EH (cell line): ENCODE measurements at regions not wholly inside any gene's neighbourhood (a gene's known extent, or its start where the extent isn't known, plus 50 kb on each side); places are given as distances from the start of the nearest gene placed in this dataset.

Experiments used
- DNase-seq: peaks from one replicate; pipeline ENCODE4 v3.0.0-alpha.2; 2015; ENCODE audit warnings: low read depth

- no peak for DNase-seq
These were observed 900.0 kb downstream of the JRKL start for GRCh38 chr11:97289823-97290222.

DNA sequence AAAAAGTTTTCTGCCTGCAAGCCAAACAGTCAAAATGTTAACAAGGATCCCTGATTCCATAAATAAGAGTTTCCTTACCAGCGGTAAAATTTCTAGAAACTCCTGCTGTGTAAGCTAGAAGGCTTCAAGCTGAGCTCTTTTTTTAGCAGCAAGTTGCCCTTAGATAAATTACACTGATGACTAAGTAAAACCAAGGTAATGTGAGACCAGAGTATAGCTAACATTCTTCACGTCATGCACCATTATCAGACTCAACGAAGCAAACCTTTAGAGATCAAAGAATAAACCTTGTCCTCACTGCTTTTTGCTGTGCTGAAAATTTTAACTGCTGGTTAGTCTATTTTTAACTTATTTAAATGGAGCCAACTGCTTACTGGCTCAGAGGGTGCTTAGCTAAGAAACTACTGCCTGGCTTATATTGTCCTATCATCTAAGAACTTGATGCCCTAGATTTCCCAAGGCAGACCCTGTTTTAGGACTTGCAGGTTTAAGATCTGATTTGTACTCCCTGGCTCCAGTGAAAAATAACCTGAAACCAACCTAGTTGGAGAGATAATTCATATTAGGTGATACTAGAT is 900.7 kb downstream of the JRKL start:
- DNase-seq = no peak

GRCh38 chr11:97296301-97296700 is 906.5 kb downstream of the JRKL start:
- DNase-seq = no peak

GRCh38 chr11:97309291-97309690 is 919.5 kb downstream of the JRKL start:
- no peak for DNase-seq

DNA sequence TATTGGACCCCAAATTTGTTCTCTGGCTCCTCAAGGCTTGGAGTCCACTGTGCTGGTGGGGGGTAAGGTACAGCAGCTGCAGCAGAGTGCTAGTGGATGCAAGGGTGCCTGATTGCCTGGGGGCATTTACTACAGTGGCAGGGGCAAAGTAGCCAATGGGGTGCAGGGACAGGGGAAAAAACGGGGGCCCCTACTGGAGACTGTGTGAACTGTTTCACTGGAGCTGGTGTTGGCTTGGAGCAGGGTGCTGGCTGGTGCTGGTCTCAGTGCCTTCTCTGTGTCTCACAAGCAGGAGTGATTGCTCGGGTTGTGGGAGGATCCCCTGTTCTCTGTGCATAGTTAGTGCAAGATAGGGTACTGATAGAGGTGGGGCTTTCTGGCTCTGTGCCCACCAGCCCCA is 935.9 kb downstream of the JRKL start:
- no peak for DNase-seq

DNA sequence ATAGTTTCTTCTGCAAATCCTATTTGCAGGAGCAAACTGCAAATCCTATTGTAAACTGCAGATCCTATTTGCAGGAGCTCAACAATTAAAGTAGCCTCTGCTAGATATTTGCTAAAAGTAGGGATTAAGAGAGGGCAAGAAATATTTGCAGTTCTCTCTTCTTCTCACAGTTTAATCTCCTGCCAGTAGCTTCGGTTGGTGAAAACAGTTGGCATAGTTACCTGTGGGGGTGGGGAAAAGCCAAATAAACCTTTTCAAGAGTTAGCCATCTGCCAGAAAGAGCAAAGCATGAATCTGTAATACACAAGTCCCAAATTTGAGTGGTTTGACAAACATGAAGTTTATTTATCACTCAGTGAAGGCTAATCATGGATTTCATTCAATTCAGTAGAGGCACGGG is 942.5 kb downstream of the JRKL start:
- DNase-seq = no peak

- no peak for DNase-seq
These were observed 946.3 kb downstream of the JRKL start for GRCh38 chr11:97336064-97336463.

DNA sequence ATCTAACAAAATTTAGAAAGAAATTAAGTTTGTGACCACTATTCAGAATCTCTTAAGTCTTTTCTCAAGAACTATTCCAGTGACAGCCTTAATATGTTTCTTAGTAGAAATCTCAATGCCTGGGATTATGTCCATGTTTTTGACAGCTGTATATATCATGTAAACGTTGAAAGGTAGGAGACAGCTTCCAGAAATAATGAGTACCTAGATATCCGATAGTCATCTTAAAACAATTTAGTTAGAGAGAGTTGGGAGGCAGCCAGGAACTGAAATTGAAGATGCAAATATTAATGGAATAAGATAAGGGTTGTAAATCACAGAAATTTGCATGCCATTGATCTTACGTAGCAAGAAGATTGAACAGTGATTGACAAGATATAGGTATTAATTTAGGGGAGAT is 955.2 kb downstream of the JRKL start:
- no peak for DNase-seq

DNA sequence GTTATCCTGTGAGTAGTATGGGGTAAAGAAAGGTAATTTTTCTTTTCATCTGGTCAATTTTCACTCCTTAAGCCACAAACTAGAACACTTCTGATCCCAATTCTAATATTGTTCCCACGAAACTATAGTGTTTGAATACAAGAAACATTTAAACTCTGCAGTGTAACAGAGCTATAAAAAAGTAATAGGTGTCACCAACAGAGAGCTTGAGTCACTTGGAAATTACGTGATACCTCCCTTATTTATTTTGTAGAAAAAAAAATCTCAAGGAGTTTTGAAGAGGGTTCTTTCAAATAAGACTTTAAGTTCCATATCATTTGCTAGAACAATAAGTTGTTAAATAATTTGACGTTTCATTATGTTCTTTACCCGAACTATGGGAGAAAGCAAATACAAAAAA is 959.4 kb downstream of the JRKL start:
- DNase-seq = no peak

DNA sequence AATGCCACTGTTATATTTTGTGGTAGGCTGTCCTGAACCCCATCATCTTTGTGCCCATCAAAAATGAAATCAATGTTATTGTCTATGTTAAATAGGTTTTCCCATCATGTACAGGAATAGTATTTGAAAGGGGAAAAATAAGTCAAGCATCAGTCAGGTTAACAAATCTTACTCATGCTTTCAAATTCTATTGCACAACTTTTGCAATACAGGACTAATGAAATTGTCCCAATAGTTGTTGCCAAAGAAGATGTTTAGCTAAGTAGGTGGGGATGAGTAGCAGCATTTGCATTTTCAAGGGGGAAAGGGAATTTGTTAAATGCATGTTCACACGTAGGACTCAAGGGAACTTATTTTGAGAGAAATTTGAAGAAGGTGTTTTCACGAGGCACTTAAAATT is 962.1 kb downstream of the JRKL start:
- DNase-seq = no peak

DNA sequence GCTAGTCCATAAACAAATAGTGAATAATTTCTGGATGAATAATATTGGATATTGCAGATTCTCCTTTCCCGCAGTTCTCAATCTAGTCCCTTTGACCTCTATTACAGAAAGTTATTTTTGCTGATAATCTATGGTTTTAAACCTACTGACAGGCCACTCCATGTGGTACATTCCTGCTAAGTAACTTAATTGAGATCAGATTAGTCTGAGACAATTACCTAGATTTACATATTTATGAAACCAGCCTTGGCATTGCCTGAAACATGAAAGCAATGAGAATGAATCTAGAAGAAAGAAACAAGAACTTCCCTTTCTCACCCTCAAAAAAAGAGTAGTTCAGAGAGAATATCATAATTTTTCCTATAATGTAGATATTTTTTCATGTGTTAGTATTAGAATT is 964.2 kb downstream of the JRKL start:
- no peak for DNase-seq

DNA sequence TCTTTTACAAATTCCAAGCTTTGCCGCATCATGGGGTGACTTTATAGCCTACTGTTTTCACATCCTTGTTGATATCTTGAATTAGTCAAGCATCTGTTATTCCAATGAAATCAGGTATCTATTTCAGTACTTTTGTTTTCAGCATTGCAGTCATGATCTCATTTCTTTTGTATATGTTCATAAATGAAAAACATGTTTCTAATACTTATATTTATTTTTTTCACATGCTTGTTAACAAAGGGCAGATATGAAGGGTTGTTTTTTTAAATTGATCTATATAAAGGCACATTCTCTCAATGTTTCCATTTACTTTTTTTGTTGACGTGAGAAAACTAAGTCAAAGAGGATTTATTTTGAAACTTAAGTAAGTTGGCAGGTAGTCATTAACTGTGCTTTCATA is 964.8 kb downstream of the JRKL start:
- DNase-seq = no peak

- DNase-seq = no peak
These were observed 965.4 kb downstream of the JRKL start for GRCh38 chr11:97355230-97355629.

GRCh38 chr11:97356144-97356543 is 966.3 kb downstream of the JRKL start:
- no peak for DNase-seq

- no peak for DNase-seq
These were observed 969.2 kb downstream of the JRKL start for GRCh38 chr11:97359016-97359415.

DNA sequence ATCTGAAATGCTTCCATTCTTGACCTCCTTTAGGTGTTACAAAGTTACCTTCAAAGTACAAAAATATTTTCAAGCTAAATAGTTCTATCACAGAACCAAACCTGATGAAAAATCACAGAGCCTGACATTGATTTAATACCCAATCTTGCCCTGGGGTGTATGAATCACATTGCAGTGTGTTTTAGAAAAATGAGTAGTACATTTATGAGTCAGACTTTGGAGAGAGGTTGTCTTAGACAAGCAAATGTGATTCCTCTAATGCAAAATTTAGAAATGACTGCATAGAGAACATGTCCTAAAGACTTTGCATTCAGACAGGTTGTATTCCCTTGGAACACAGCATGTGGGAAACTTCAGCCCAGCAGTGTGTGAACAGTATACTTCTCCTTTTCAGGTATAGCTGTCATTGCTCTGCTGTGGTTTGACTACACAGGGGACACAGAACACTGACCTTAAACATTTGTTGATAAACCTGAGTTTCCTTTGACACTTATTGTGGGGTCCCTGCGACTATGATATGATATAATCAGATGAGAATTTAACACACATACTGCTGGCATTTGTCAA is 972.1 kb downstream of the JRKL start:
- DNase-seq = no peak

DNA sequence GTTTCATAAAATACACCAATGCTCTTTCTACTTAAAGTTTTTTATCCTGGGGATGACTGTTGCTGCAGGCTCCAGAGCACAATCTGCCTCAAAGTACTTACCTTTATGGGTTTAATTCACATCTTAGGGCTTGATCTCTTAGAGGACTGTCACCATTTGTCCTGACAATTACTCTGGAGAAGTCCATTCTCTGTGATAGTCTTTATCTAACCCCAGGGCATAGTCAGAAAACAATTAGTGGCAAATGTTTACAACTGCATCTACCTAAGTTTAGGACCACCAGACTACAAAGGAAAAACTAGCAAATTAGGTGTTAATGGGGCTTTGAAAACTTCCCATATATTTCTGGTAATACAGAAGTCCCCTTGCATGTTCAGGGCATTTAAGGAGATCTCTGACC is 973.5 kb downstream of the JRKL start:
- DNase-seq = no peak

DNA sequence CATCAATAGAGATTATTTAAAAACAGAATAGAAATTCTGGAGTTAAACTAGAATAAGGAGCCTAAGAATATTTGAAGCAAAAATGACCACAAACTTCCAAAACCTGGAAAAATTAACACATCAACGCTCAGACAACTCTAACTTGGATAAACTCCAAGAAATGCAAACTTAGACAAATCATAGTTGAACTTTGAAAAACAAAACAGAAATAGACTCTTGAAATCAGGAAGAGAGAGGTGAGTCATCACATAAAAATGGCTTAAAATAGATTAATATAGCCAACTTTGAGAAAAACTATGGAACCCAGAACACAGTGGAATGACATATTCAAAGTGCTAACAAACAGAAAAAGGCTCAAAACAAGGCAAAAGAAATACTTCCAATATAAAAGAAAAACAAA is 974.2 kb downstream of the JRKL start:
- DNase-seq = peak; percentile 0

- DNase-seq = no peak
These were observed 977.7 kb downstream of the JRKL start for GRCh38 chr11:97367406-97368083.

- DNase-seq = no peak
These were observed 999.5 kb downstream of the JRKL start for GRCh38 chr11:97389270-97389669.

GRCh38 chr11:97398246-97398645 is 1008.4 kb downstream of the JRKL start:
- DNase-seq = no peak

GRCh38 chr11:97409141-97409540 is 1019.3 kb downstream of the JRKL start:
- no peak for DNase-seq

GRCh38 chr11:97414801-97415200 is 1025.0 kb downstream of the JRKL start:
- DNase-seq = no peak

DNA sequence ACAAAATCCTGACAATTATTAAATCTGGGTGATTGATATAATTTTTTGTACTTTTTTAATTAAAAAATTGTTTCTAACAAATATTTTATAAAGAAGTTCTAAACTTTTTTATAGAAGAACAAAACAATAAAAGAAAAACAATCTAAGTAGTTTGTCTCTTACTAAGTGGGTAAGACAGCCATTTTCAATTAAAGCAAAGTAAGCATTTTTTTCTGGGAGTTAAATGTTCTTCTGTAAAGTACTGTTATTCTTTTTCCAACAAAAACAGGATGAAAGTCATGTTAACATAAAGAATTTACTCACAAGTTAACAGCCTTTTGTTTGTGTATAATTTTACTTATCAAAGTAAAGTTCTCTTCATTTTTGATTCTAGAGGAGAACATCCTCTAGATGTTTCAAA is 1029.9 kb downstream of the JRKL start:
- DNase-seq = no peak
